ENCODE measurements at regions not wholly inside any gene's neighbourhood (a gene's known extent, or its start where the extent isn't known, plus 50 kb on each side); places are given as distances from the start of the nearest gene placed in this dataset.

GRCh38 chr16:48471435-48471834 is 86.2 kb upstream of the SIAH1 start:
- H3K27me3 ChIP-seq (replicated peaks; ENCODE audit: insufficient read depth, low read depth, low read length, poor library complexity) = no peaks in the 10 kb centered on the region
- intact Hi-C loops (cut with micrococcal nuclease; ENCODE audit: unreplicated experiment) = no loop called here
- CTCF ChIA-PET = no interaction called here
- H3K4me3 ChIP-seq (ENCODE audit: low read depth, low read length, poor library complexity, severe bottlenecking) = no peak overlapping the region
- H3K9me3 ChIP-seq (ENCODE audit: low read depth, low read length, poor library complexity, severe bottlenecking) = no peaks in the 10 kb centered on the region
- H3K4me1 ChIP-seq (ENCODE audit: insufficient read depth, low read length, poor library complexity, severe bottlenecking) = no peaks in the 10 kb centered on the region
- no peak for DNase-seq (ENCODE audit: low spot score)
- H3K27ac ChIP-seq (ENCODE audit: low read depth, low read length, poor library complexity, severe bottlenecking) = no peak overlapping the region
- no peaks in the 10 kb centered on the region for H3K36me3 ChIP-seq (ENCODE audit: insufficient read depth, low read length, poor library complexity, severe bottlenecking)
- POLR2A ChIA-PET (ENCODE audit: low non-redundant PET) = no interaction called here
- BruUV-seq (replicated peaks) = no TSS peak
- TF ChIP-seq EZH2 (IDR thresholded peaks at IDR 0.05; ENCODE audit: borderline replicate concordance, low read depth, low read length, poor library complexity, severe bottlenecking) (no peak), CTCF (conservative IDR thresholded peaks at IDR 0.05; ENCODE audit: low read depth, low read length) (no peak)

GRCh38 chr16:48462106-48462740 is 77.0 kb upstream of the SIAH1 start:
- TF ChIP-seq EZH2 (IDR thresholded peaks at IDR 0.05; ENCODE audit: borderline replicate concordance, low read depth, low read length, poor library complexity, severe bottlenecking) (no peak), CTCF (conservative IDR thresholded peaks at IDR 0.05; ENCODE audit: low read depth, low read length) (no peak)
- Histone ChIP-seq H3K4me1 (ENCODE audit: insufficient read depth, low read length, poor library complexity, severe bottlenecking) (no peaks in the 10 kb centered on the region), H3K27me3 (replicated peaks; ENCODE audit: insufficient read depth, low read depth, low read length, poor library complexity) (no peaks in the 10 kb centered on the region), H3K4me3 (ENCODE audit: low read depth, low read length, poor library complexity, severe bottlenecking) (no peak overlapping the region), H3K27ac (ENCODE audit: low read depth, low read length, poor library complexity, severe bottlenecking) (no peak overlapping the region), H3K9me3 (ENCODE audit: low read depth, low read length, poor library complexity, severe bottlenecking) (no peaks in the 10 kb centered on the region), H3K36me3 (ENCODE audit: insufficient read depth, low read length, poor library complexity, severe bottlenecking) (no peaks in the 10 kb centered on the region)
- DNase-seq (ENCODE audit: low spot score) = no peak
- intact Hi-C loops (cut with micrococcal nuclease; ENCODE audit: unreplicated experiment) = no loop called here
- BruUV-seq (replicated peaks) = no TSS peak
- POLR2A ChIA-PET (ENCODE audit: low non-redundant PET) = no interaction called here
- CTCF ChIA-PET = no interaction called here

GRCh38 chr16:48459167-48459566 is 74.0 kb upstream of the SIAH1 start:
- no TSS peak for BruUV-seq (replicated peaks)
- intact Hi-C loops (cut with micrococcal nuclease; ENCODE audit: unreplicated experiment) = no loop called here

More at GRCh38 chr16:48459167-48459566, 74.0 kb upstream of the SIAH1 start:
- Histone ChIP-seq H3K4me3 (ENCODE audit: low read depth, low read length, poor library complexity, severe bottlenecking) (no peak overlapping the region), H3K27me3 (replicated peaks; ENCODE audit: insufficient read depth, low read depth, low read length, poor library complexity) (no peaks in the 10 kb centered on the region), H3K27ac (ENCODE audit: low read depth, low read length, poor library complexity, severe bottlenecking) (no peak overlapping the region), H3K4me1 (ENCODE audit: insufficient read depth, low read length, poor library complexity, severe bottlenecking) (no peaks in the 10 kb centered on the region), H3K9me3 (ENCODE audit: low read depth, low read length, poor library complexity, severe bottlenecking) (no peaks in the 10 kb centered on the region), H3K36me3 (ENCODE audit: insufficient read depth, low read length, poor library complexity, severe bottlenecking) (no peaks in the 10 kb centered on the region)
- no peak for TF ChIP-seq EZH2 (IDR thresholded peaks at IDR 0.05; ENCODE audit: borderline replicate concordance, low read depth, low read length, poor library complexity, severe bottlenecking)
- no peak for TF ChIP-seq CTCF (conservative IDR thresholded peaks at IDR 0.05; ENCODE audit: low read depth, low read length)
- CTCF ChIA-PET = no interaction called here
- no peak for DNase-seq (ENCODE audit: low spot score)
- POLR2A ChIA-PET (ENCODE audit: low non-redundant PET) = no interaction called here
